Testis (tissue), 2 donors: ENCODE measurements at regions not wholly inside any gene's neighbourhood (a gene's known extent, or its start where the extent isn't known, plus 50 kb on each side); places are given as distances from the start of the nearest gene placed in this dataset.

Experiments used
- DNase-seq: peaks from one replicate; pipeline ENCODE4 v3.0.0-alpha.2; 2019
- H3K27ac ChIP-seq, 2 donors: fragments of 200-600 bp; sonication (generic); one replicate each; pipeline ENCODE4 v1.5.1; 2019
- H3K27me3 ChIP-seq: fragments of 200-600 bp; sonication (generic); one replicate; pipeline ENCODE4 v1.5.1; 2019
- H3K36me3 ChIP-seq: fragments of 200-600 bp; sonication (generic); one replicate; pipeline ENCODE4 v1.5.1; 2017; ENCODE audit warnings: low read depth; ENCODE audit errors: missing control alignments
- H3K4me1 ChIP-seq: fragments of 200-600 bp; sonication (generic); one replicate; pipeline ENCODE4 v1.5.1; 2019
- H3K4me3 ChIP-seq, 2 donors: fragments of 200-600 bp; sonication (generic); one replicate each; pipeline ENCODE4 v1.5.1; 2017 to 2019
- H3K9me3 ChIP-seq: fragments of 200-600 bp; sonication (generic); one replicate; pipeline ENCODE4 v1.5.1; 2017
- CTCF ChIP-seq, 3 experiments: fragments of 450-650 bp in 2 of 3; fragments of 200-600 bp in 1 of 3; sonication (generic) in 1 of 3; IDR thresholded peaks; one replicate each; pipeline ENCODE4 v1.5.1; 2016 to 2019; ENCODE audit warnings: antibody characterized with exemption in 3 of 3, mild to moderate bottlenecking in 2 of 3, moderate library complexity in 1 of 3
- POLR2A ChIP-seq: fragments of 450-650 bp; IDR thresholded peaks from one replicate; pipeline ENCODE4 v1.6.1; 2017; ENCODE audit warnings: antibody characterized with exemption, mild to moderate bottlenecking, moderate library complexity
- WGBS, 2 donors: methylation state at CpG; one replicate each; pipeline ENCODE4 v1.1.5; 2018; 5-methylcytosine and 5-hydroxymethylcytosine counted together
- intact Hi-C: fragments of 100-400 bp; cut with DNase I; formaldehyde crosslinking; loops from one replicate; pipeline ENCODE4 v1.15.1; 2023; ENCODE audit warnings: low total_unique reads

- no peaks in the 10 kb centered on the region for H3K27me3 ChIP-seq
- H3K27ac ChIP-seq = no peak overlapping the region
- H3K36me3 ChIP-seq = no peaks in the 10 kb centered on the region
- peaks cover 9% of the 10 kb centered on the region for H3K4me1 ChIP-seq
- no peaks in the 10 kb centered on the region for H3K9me3 ChIP-seq
- DNase-seq = no peak
- WGBS, 2 donors = 59 to 60% methylated on average over 2 of the region's 2 CpGs
- H3K4me3 ChIP-seq = no peak overlapping the region
- TF ChIP-seq CTCF (IDR thresholded peaks at IDR 0.05) (no peak), POLR2A (no peak)
- intact Hi-C loops = no loop called here
Measured at GRCh38 chr9:107992271-107992670, 502.7 kb upstream of the KLF4 start.

- no peak for DNase-seq
- no peak overlapping the region for H3K27ac ChIP-seq
- H3K4me3 ChIP-seq = no peak overlapping the region
- H3K4me1 ChIP-seq = peaks cover 9% of the 10 kb centered on the region
- 58% methylated on average over 4 of the region's 4 CpGs; no CpG with 5 or more reads in 1 of the 2 donors for WGBS, 2 donors
- H3K9me3 ChIP-seq = no peaks in the 10 kb centered on the region
- no peak for TF ChIP-seq POLR2A
- TF ChIP-seq CTCF (IDR thresholded peaks at IDR 0.05) = no peak
- H3K27me3 ChIP-seq = no peaks in the 10 kb centered on the region
- H3K36me3 ChIP-seq = no peaks in the 10 kb centered on the region
- intact Hi-C loops = no loop called here
Measured at GRCh38 chr9:107991581-107991980, 502.0 kb upstream of the KLF4 start.

- DNase-seq = no peak
- intact Hi-C loops = no loop called here
- TF ChIP-seq POLR2A (no peak), CTCF (IDR thresholded peaks at IDR 0.05) (no peak)
- Histone ChIP-seq H3K4me3 (no peak overlapping the region), H3K4me1 (peaks cover 9% of the 10 kb centered on the region), H3K9me3 (no peaks in the 10 kb centered on the region), H3K36me3 (no peaks in the 10 kb centered on the region), H3K27me3 (no peaks in the 10 kb centered on the region), H3K27ac (no peak overlapping the region)
- 84 to 94% methylated on average over 2 of the region's 2 CpGs for WGBS, 2 donors
Measured at GRCh38 chr9:107989544-107989943, 500.0 kb upstream of the KLF4 start.

GRCh38 chr9:107989099-107989498 is 499.5 kb upstream of the KLF4 start:
- Histone ChIP-seq H3K9me3 (no peaks in the 10 kb centered on the region), H3K27me3 (no peaks in the 10 kb centered on the region), H3K4me3 (no peak overlapping the region), H3K36me3 (no peaks in the 10 kb centered on the region), H3K4me1 (peaks cover 9% of the 10 kb centered on the region), H3K27ac (no peak overlapping the region)
- intact Hi-C loops = no loop called here
- no peak for DNase-seq
- 55 to 95% methylated on average over 4 of the region's 4 CpGs for WGBS, 2 donors
- TF ChIP-seq CTCF (IDR thresholded peaks at IDR 0.05) = no peak
- TF ChIP-seq POLR2A = no peak

GRCh38 chr9:107984956-107985355 is 495.4 kb upstream of the KLF4 start:
- H3K27ac ChIP-seq = no peak overlapping the region
- TF ChIP-seq POLR2A = no peak
- no peak for TF ChIP-seq CTCF (IDR thresholded peaks at IDR 0.05)
- intact Hi-C loops = no loop called here
- WGBS, 2 donors = 90% methylated on average over 2 of the region's 2 CpGs
- no peak overlapping the region for H3K4me3 ChIP-seq
- no peaks in the 10 kb centered on the region for H3K36me3 ChIP-seq
- H3K4me1 ChIP-seq = no peaks in the 10 kb centered on the region
- H3K27me3 ChIP-seq = no peaks in the 10 kb centered on the region
- no peaks in the 10 kb centered on the region for H3K9me3 ChIP-seq
- DNase-seq = no peak
